Endodermal cell (in vitro differentiated cells): ENCODE measurements at regions not wholly inside any gene's neighbourhood (a gene's known extent, or its start where the extent isn't known, plus 50 kb on each side); places are given as distances from the start of the nearest gene placed in this dataset.

Experiments used
- DNase-seq: peaks from one replicate; pipeline ENCODE4 v3.0.0-alpha.2; 2017
- H3K27ac ChIP-seq: 2 replicates; pipeline ENCODE4 v1.5.1; 2013; ENCODE audit warnings: mild to moderate bottlenecking, low read depth, low read length, moderate library complexity
- H3K27me3 ChIP-seq: 2 replicates; pipeline ENCODE4 v1.6.1; 2013; ENCODE audit warnings: mild to moderate bottlenecking, low read length, moderate library complexity; ENCODE audit not compliant: insufficient read depth, control insufficient read depth, poor library complexity, severe bottlenecking
- H3K36me3 ChIP-seq: 2 replicates; pipeline ENCODE4 v1.7.0; 2013; ENCODE audit warnings: mild to moderate bottlenecking, low read length, moderate library complexity; ENCODE audit not compliant: control insufficient read depth, insufficient read depth
- H3K4me1 ChIP-seq: one replicate; pipeline ENCODE4 v1.7.0; 2013; ENCODE audit warnings: low read length; ENCODE audit not compliant: control insufficient read depth, insufficient read depth
- H3K4me3 ChIP-seq: 2 replicates; pipeline ENCODE4 v1.5.1; 2013; ENCODE audit warnings: mild to moderate bottlenecking, low read length, moderate library complexity
- H3K9ac ChIP-seq: 2 replicates; pipeline ENCODE4 v1.6.1; 2013; ENCODE audit warnings: mild to moderate bottlenecking, low read length, moderate library complexity; ENCODE audit not compliant: poor library complexity, severe bottlenecking; ENCODE audit errors: extremely low read depth
- H3K9me3 ChIP-seq: 2 replicates; pipeline ENCODE4 v1.6.1; 2013; ENCODE audit warnings: mild to moderate bottlenecking, low read length, moderate library complexity; ENCODE audit not compliant: control insufficient read depth
- H3K27ac Mint-ChIP-seq: 2 replicates; pipeline ENCODE4 v1.8.0; 2020; ENCODE audit warnings: mixed read lengths
- H3K27me3 Mint-ChIP-seq: 2 replicates; pipeline ENCODE4 v1.8.0; 2021; ENCODE audit warnings: mild to moderate bottlenecking, mixed read lengths; ENCODE audit not compliant: insufficient read depth
- H3K36me3 Mint-ChIP-seq: 2 replicates; pipeline ENCODE4 v1.8.0; 2020; ENCODE audit warnings: low read depth, mixed read lengths
- H3K4me1 Mint-ChIP-seq: 2 replicates; pipeline ENCODE4 v1.8.0; 2020; ENCODE audit warnings: mixed read lengths
- H3K4me3 Mint-ChIP-seq: 2 replicates; pipeline ENCODE4 v1.8.0; 2020; ENCODE audit warnings: mild to moderate bottlenecking, moderate library complexity, mixed read lengths
- H3K9me3 Mint-ChIP-seq: 2 replicates; pipeline ENCODE4 v1.8.0; 2020; ENCODE audit warnings: mild to moderate bottlenecking, mixed read lengths
- WGBS, 2 experiments: methylation state at CpG; one replicate each; pipeline versions ENCODE4 v1.1.5 to v1.1.7; 2013; ENCODE audit warnings: missing lambda C conversion rate in 2 of 2, mixed read lengths in 1 of 2; ENCODE audit not compliant: insufficient coverage in 1 of 2, insufficient read length in 1 of 2; 5-methylcytosine and 5-hydroxymethylcytosine counted together
- TF ChIP-seq, protein P1 (sequence below): fragments of 200-600 bp; sonication (generic); conservative IDR thresholded peaks from 2 replicates; pipeline ENCODE4 v1.5.0; 2021; ENCODE audit warnings: antibody characterized with exemption, mild to moderate bottlenecking

DNA sequence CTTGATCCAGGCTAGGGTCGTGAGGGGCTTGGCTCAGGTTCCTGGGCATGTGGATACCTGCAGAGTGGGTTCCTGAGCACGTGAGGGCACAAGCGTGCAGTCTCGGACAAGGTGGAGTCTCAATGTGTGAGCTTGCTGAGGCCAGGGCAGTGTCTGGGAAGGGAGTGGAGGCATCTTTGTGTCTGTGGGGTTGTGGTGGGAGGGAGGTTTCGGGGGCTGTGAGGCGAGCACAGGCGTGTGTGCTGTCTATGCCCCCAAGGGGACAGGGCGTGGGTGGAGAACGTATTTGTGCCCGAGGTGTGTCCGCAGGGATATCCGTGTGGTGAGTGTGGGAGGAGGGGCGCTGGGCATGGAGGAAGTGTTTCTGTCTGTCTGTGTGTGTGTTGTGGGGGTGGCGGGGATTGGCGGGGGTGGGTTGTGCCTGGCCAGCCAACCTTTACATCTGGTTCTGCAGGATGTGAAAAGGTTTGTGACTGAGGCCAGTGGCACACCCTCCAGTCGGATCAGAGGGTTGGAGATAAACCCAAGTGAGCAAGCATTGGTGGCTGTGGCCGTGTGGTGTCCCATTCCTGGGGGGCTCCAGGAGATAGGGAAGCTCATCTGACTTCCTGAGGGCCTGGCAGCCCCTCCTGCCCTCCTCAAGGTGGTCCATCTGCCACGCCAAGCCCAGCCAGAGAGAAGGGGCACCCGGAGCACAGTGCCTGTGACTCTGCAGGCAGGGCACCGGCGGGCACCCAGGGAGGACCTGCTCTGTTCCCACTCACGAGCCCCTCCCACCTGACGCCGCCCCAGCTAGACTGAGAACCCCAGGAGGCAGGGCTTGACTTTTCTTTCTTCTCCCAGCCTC lies 57.1 kb downstream of the ZFP36L2 start:
- H3K9me3 ChIP-seq: no peaks in the 10 kb centered on the region
- peak; percentile 51 for DNase-seq
- H3K4me3 Mint-ChIP-seq: no peak overlapping the region
- WGBS, 2 experiments: 90 to 94% methylated on average over 17 to 24 of the region's 24 CpGs
- H3K4me1 ChIP-seq: peaks cover 8% of the 10 kb centered on the region
- no peak overlapping the region for H3K9ac ChIP-seq
- H3K4me1 Mint-ChIP-seq: peaks cover 32% of the 10 kb centered on the region
- H3K27ac Mint-ChIP-seq: no peak overlapping the region
- H3K27me3 ChIP-seq: no peaks in the 10 kb centered on the region
- no peak overlapping the region for H3K27ac ChIP-seq
- H3K27me3 Mint-ChIP-seq: no peaks in the 10 kb centered on the region
- no peaks in the 10 kb centered on the region for H3K36me3 Mint-ChIP-seq
- H3K36me3 ChIP-seq: no peaks in the 10 kb centered on the region
- H3K9me3 Mint-ChIP-seq: no peaks in the 10 kb centered on the region
- no peak overlapping the region for H3K4me3 ChIP-seq
- TF ChIP-seq, protein P1, sequence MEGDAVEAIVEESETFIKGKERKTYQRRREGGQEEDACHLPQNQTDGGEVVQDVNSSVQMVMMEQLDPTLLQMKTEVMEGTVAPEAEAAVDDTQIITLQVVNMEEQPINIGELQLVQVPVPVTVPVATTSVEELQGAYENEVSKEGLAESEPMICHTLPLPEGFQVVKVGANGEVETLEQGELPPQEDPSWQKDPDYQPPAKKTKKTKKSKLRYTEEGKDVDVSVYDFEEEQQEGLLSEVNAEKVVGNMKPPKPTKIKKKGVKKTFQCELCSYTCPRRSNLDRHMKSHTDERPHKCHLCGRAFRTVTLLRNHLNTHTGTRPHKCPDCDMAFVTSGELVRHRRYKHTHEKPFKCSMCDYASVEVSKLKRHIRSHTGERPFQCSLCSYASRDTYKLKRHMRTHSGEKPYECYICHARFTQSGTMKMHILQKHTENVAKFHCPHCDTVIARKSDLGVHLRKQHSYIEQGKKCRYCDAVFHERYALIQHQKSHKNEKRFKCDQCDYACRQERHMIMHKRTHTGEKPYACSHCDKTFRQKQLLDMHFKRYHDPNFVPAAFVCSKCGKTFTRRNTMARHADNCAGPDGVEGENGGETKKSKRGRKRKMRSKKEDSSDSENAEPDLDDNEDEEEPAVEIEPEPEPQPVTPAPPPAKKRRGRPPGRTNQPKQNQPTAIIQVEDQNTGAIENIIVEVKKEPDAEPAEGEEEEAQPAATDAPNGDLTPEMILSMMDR: no peak

DNA sequence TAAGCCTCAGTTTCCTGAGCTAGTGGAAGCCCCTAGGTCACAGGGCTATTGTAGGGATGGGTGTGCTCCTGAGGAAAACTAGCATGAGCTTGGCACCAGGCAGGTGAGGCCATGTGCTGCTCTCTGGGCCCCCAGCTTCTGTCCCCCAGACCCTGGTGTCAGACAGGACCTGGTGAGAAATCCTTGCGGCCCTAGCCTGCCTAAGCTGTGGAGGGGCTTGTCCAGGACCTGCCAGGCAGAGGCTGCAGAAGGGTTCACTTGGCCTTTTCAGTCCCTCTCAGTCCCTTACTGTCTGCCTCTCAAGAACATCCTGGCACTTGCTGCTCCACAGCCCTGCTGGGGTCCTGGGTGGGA lies 58.4 kb downstream of the ZFP36L2 start:
- no peaks in the 10 kb centered on the region for H3K9me3 Mint-ChIP-seq
- peak overlapping the region; percentile 60 for H3K27ac Mint-ChIP-seq
- TF ChIP-seq, protein P1: no peak
- H3K36me3 Mint-ChIP-seq: no peaks in the 10 kb centered on the region
- DNase-seq: no peak
- Histone ChIP-seq H3K4me3 (no peak overlapping the region), H3K27me3 (no peaks in the 10 kb centered on the region), H3K27ac (no peak overlapping the region), H3K9ac (no peak overlapping the region), H3K36me3 (no peaks in the 10 kb centered on the region), H3K9me3 (no peaks in the 10 kb centered on the region), H3K4me1 (peaks cover 6% of the 10 kb centered on the region)
- H3K27me3 Mint-ChIP-seq: no peaks in the 10 kb centered on the region
- H3K4me3 Mint-ChIP-seq: no peak overlapping the region
- 67 to 94% methylated on average over 1 of the region's 1 CpG for WGBS, 2 experiments
- peaks cover 34% of the 10 kb centered on the region for H3K4me1 Mint-ChIP-seq

DNA sequence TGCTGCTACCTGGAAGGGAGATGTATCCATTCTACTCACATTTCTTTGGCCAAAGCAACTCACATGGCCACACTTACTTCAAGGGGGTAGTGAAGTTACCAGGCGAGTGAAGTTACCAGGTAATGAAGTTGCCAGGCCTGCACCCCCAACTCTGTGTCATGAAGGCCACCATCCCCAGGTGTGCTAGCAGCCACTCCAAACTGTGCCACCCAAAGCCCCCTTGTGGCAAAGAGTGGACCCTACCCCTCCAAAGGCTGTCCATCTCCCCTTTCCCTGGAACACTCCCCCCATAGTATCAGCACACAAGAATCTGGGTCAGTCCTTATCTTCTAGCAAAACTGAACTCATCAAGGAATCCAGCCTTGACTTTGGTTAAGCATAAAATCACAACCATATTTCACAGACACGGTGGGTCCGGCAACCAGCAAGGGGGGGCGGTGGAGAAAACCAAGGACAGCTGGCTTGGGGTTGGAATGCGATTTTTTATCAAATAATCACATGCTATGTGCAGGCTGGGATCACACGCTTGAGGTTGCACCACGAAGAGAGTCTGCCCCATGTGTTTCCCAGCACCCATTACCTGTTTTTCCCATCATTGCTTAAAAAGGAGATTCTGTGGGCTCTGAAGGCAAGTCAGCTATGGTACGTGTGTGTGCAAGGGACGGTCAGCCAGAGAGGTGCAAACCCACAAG lies 60.9 kb downstream of the ZFP36L2 start:
- WGBS, 2 experiments: 92 to 95% methylated on average over 7 to 9 of the region's 9 CpGs
- H3K27me3 Mint-ChIP-seq: no peaks in the 10 kb centered on the region
- no peak overlapping the region for H3K27ac ChIP-seq
- no peak overlapping the region for H3K4me3 ChIP-seq
- H3K27ac Mint-ChIP-seq: peak overlapping the region; percentile 80
- H3K36me3 ChIP-seq: no peaks in the 10 kb centered on the region
- peak; percentile 76 for DNase-seq
- H3K9ac ChIP-seq: no peak overlapping the region
- H3K9me3 ChIP-seq: no peaks in the 10 kb centered on the region
- peaks cover 17% of the 10 kb centered on the region for H3K4me1 ChIP-seq
- no peak overlapping the region for H3K4me3 Mint-ChIP-seq
- no peaks in the 10 kb centered on the region for H3K36me3 Mint-ChIP-seq
- H3K27me3 ChIP-seq: no peaks in the 10 kb centered on the region
- no peaks in the 10 kb centered on the region for H3K9me3 Mint-ChIP-seq
- peaks cover 43% of the 10 kb centered on the region for H3K4me1 Mint-ChIP-seq
- TF ChIP-seq, protein P1: peak; percentile 71
